CD4-positive, alpha-beta memory T cell (primary cell): ENCODE measurements at regions not wholly inside any gene's neighbourhood (a gene's known extent, or its start where the extent isn't known, plus 50 kb on each side); places are given as distances from the start of the nearest gene placed in this dataset.

ENCODE experiments used
- CTCF ChIA-PET: fragments of 350-600 bp; sonication (Branson Sonifier 250); formaldehyde crosslinking; loops from one replicate; lab custom pipeline; 2021; ENCODE audit warnings: inconsistent platforms; ENCODE audit not compliant: partially characterized antibody; lab: Charles Lee
- POLR2A ChIA-PET: fragments of 350-600 bp; sonication (Branson Sonifier 250); formaldehyde crosslinking; loops from one replicate; lab custom pipeline; 2021; ENCODE audit not compliant: partially characterized antibody; lab: Charles Lee
- DNase-seq, 5 donors: peaks; one replicate each; pipeline versions ENCODE4 v3.0.0 to v3.0.0-alpha.2; 2020 to 2022; ENCODE audit warnings: mixed read lengths in 1 of 5
- H3K27ac ChIP-seq: one replicate; pipeline ENCODE4 v1.7.0; 2013; ENCODE audit warnings: low read depth, low read length
- H3K27me3 ChIP-seq: 2 replicates; pipeline ENCODE4 v1.7.0; 2013; ENCODE audit warnings: mild to moderate bottlenecking, low read length, moderate library complexity; ENCODE audit not compliant: insufficient read depth
- H3K36me3 ChIP-seq: 2 replicates; pipeline ENCODE4 v1.7.0; 2013; ENCODE audit warnings: mild to moderate bottlenecking, low read length, moderate library complexity; ENCODE audit not compliant: insufficient read depth
- H3K4me1 ChIP-seq: 2 replicates; pipeline ENCODE4 v1.7.0; 2013; ENCODE audit warnings: mild to moderate bottlenecking, low read length, moderate library complexity; ENCODE audit not compliant: insufficient read depth
- H3K4me3 ChIP-seq, 2 donors: one replicate each; pipeline ENCODE4 v1.7.0; 2013; ENCODE audit warnings: low read length in 2 of 2, mild to moderate bottlenecking in 1 of 2
- H3K9me3 ChIP-seq, 2 donors: one replicate each; pipeline ENCODE4 v1.7.0; 2013; ENCODE audit warnings: low read length in 2 of 2, control low read depth in 1 of 2; ENCODE audit not compliant: control insufficient read depth in 1 of 2
- H3K27ac Mint-ChIP-seq, 7 donors: one replicate each; pipeline ENCODE4 v1.8.0; 2020 to 2021; ENCODE audit warnings: mixed read lengths in 7 of 7, mild to moderate bottlenecking in 6 of 7, inconsistent platforms in 3 of 7, moderate library complexity in 3 of 7
- H3K27me3 Mint-ChIP-seq, 2 donors: one replicate each; pipeline ENCODE4 v1.8.0; 2020 to 2021; ENCODE audit warnings: mixed read lengths in 2 of 2
- H3K36me3 Mint-ChIP-seq, 2 donors: one replicate each; pipeline ENCODE4 v1.8.0; 2020 to 2021; ENCODE audit warnings: mixed read lengths in 2 of 2, inconsistent platforms in 1 of 2, mild to moderate bottlenecking in 1 of 2
- H3K4me1 Mint-ChIP-seq, 4 donors: one replicate each; pipeline ENCODE4 v1.8.0; 2020 to 2021; ENCODE audit warnings: mixed read lengths in 4 of 4, mild to moderate bottlenecking in 1 of 4
- H3K4me3 Mint-ChIP-seq, 8 donors: one replicate each; pipeline ENCODE4 v1.8.0; 2020 to 2021; ENCODE audit warnings: mixed read lengths in 8 of 8, mild to moderate bottlenecking in 7 of 8, moderate library complexity in 6 of 8, inconsistent platforms in 3 of 8
- H3K9me3 Mint-ChIP-seq, 8 donors: one replicate each; pipeline ENCODE4 v1.8.0; 2020 to 2021; ENCODE audit warnings: mixed read lengths in 8 of 8, mild to moderate bottlenecking in 5 of 8, inconsistent platforms in 3 of 8, moderate library complexity in 1 of 8
- intact Hi-C: fragments of 100-400 bp; cut with micrococcal nuclease; formaldehyde crosslinking; loops from one replicate; pipeline ENCODE4 v1.15.1; 2023

DNA sequence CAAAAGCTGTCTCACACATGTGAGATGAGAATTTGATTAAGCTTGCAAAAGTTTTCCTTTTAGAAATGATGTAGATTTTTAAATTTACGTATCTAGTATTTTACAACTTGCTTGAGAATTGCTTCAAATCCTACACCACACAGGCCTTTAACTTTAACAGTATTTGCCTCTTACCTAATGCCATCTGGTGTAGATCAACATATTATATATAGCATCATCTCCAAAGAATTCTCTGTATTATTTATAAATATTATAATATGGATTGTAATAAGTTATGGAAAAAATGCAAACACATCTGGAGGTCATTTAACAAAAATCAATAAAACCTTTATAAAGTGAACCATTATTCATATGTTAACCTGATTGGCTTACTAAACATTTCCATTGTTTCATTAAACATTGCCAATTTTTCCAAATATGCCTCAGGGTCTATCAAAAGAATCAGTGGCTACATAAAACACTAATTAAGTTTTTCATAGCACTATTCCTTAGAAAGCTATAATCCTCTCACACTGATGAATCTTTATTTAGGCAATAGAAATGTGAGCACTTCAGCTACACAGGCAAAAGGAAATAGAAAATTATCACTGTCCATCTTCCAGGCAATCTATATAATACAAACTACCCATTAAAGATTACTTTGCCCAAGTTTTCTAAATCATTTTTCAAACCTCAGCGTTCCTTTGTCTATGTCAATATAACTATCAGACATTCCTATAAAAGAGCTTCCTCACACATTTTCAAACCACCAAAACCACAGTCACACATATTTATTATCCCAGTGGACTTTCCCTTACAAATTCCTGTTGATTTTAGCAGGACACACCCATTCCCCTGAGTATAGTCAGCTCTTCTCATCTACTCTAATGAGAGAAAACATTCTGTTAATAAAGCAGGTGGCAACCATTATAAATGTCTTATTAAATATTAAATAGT, 83.5 kb upstream of the INTU start:
- Mint-ChIP-seq H3K4me1 (no peaks in the 10 kb centered on the region), H3K36me3 (no peaks in the 10 kb centered on the region), H3K9me3 (peaks cover 0 to 4% (median 0%) of the 10 kb centered on the region in 8 donors), H3K27ac (no peak overlapping the region), H3K27me3 (peaks cover 0 to 2% of the 10 kb centered on the region in 2 donors), H3K4me3 (no peak overlapping the region)
- intact Hi-C loops = no loop called here
- Histone ChIP-seq H3K27ac (no peak overlapping the region), H3K4me3 (no peak overlapping the region), H3K4me1 (no peaks in the 10 kb centered on the region), H3K9me3 (no peaks in the 10 kb centered on the region), H3K27me3 (no peaks in the 10 kb centered on the region), H3K36me3 (no peaks in the 10 kb centered on the region)
- CTCF ChIA-PET = interaction anchor here (1.3 kb wide), 1 partner anchor 9 kb away, joined by 3 read pairs; no protein-coding TSS in a partner anchor
- POLR2A ChIA-PET = no interaction called here
- DNase-seq = no peak

DNA sequence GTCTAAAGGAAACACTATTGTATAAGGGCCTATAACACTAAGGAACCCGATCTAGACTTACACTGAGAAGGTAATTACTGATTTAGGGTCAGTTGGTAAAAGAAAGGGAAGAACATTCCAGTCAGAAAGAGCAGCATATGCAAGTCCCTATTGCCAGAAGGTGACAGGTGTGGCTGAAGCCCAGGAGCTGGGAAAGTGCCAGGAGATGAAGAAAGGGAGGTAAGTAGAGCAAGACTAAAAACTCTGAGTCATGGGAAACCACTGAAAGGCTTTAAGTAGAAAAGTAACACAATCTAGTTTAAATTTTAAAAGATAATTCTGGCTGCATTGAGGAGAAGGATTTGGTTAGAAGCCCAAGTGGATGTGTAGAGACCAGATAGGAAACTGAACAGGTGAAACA, 77.7 kb upstream of the INTU start:
- Mint-ChIP-seq H3K4me1 (no peaks in the 10 kb centered on the region), H3K36me3 (no peaks in the 10 kb centered on the region), H3K27me3 (no peaks in the 10 kb centered on the region), H3K4me3 (no peak overlapping the region), H3K27ac (no peak overlapping the region), H3K9me3 (peaks cover 0 to 2% (median 0%) of the 10 kb centered on the region in 8 donors)
- no peaks in the 10 kb centered on the region for H3K9me3 ChIP-seq
- DNase-seq = no peak
- ChIA-PET CTCF (no interaction called here), POLR2A (no interaction called here)
- no peaks in the 10 kb centered on the region for H3K4me1 ChIP-seq
- no peak overlapping the region for H3K4me3 ChIP-seq
- no peak overlapping the region for H3K27ac ChIP-seq
- H3K27me3 ChIP-seq = no peaks in the 10 kb centered on the region
- intact Hi-C loops = no loop called here
- no peaks in the 10 kb centered on the region for H3K36me3 ChIP-seq

DNA sequence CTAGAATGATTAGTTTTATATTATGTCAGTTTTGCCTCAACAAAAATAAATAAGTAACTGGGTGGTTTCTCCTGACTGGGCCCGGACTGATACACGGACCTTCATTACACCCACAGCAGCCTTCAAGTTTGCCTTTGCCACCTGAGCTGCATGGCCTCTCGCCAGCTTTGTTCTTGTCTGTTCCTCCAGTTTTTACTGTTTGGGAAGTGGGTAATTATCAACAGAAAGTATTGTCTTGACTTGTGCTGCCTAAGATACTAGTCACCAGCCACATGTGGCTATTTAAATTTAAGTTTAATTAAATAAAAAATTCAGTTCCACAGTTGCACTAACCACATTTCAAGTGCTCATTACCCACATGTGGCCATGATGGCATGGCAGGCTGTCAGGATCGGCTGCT, 74.7 kb upstream of the INTU start:
- ChIA-PET POLR2A (no interaction called here), CTCF (no interaction called here)
- Histone ChIP-seq H3K27ac (no peak overlapping the region), H3K9me3 (no peaks in the 10 kb centered on the region), H3K4me1 (no peaks in the 10 kb centered on the region), H3K36me3 (no peaks in the 10 kb centered on the region), H3K4me3 (no peak overlapping the region), H3K27me3 (no peaks in the 10 kb centered on the region)
- Mint-ChIP-seq H3K9me3 (no peaks in the 10 kb centered on the region), H3K4me3 (no peak overlapping the region), H3K4me1 (no peaks in the 10 kb centered on the region), H3K27ac (no peak overlapping the region), H3K27me3 (no peaks in the 10 kb centered on the region), H3K36me3 (no peaks in the 10 kb centered on the region)
- DNase-seq = no peak
- intact Hi-C loops = no loop called here

DNA sequence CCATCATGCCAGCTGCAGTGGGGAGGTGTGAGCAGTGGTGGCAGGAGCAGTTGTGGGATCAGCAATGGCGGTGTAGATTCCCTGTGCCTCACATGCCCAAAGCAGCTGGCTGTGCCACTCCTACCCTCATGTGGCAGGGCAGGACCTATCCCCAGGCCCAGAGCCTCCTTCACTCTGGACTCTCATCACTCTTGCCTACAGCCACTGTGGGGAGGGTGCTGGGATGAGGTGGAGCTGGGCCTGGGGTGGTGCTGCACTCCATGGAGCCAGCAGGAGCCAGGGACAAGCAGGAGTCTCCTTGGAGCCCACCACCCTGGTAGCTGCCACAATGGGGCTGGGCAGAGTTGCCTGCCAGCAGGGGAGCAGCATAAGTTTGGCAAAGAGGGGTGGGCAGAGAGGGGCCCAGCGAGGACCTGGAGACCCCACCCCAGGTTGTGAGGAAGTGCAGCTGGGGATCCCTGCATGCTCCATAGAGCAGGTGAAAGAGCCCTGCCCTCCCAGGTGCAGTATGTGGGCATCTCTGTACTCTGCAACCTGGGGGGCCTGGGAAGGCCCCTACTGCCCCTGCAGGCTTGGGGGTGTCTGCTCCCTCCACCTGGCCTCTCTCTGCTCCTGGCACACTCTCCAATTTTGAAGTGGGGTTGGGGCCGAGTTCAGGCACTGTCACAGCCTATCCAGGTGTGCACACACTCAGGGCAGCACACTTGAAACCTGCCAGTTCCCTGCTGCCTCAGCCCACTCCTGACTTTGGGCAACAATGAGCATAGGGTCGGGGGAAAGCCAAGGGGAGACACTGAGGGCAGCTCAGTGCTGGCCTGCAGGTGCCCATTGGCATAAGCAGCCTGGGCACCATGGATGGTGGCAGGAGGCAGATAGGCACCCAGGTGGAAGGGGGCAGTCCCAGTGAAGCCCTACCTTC, 74.0 kb upstream of the INTU start:
- CTCF ChIA-PET = no interaction called here
- H3K9me3 ChIP-seq = no peaks in the 10 kb centered on the region
- no peaks in the 10 kb centered on the region for H3K27me3 Mint-ChIP-seq
- H3K36me3 ChIP-seq = no peaks in the 10 kb centered on the region
- H3K27me3 ChIP-seq = no peaks in the 10 kb centered on the region
- H3K27ac ChIP-seq = no peak overlapping the region
- intact Hi-C loops = no loop called here
- H3K9me3 Mint-ChIP-seq = no peaks in the 10 kb centered on the region
- no peaks in the 10 kb centered on the region for H3K36me3 Mint-ChIP-seq
- H3K27ac Mint-ChIP-seq = no peak overlapping the region
- POLR2A ChIA-PET = no interaction called here
- no peaks in the 10 kb centered on the region for H3K4me1 Mint-ChIP-seq
- no peak overlapping the region for H3K4me3 ChIP-seq
- no peak for DNase-seq
- no peak overlapping the region for H3K4me3 Mint-ChIP-seq
- no peaks in the 10 kb centered on the region for H3K4me1 ChIP-seq

DNA sequence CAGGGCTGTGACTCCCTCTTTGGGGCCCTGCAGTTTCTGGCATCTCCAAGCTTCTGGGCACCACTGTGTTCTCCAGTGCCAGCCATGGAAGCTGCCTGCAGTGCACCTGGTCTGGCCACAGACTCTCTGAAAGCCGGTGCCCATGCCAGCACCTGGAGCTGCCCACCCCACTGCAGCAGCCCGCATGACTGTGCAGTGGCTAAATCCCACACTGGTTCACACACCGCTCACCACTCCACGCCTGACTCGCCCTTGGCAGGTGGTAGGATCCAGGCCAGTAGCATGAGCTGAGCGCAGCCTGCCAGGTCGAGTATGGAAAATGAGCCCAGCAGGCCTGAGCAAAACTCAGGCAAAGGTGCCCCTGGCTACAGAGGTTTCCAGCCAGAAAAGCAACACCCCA, 72.8 kb upstream of the INTU start:
- ChIA-PET POLR2A (no interaction called here), CTCF (no interaction called here)
- H3K27ac ChIP-seq = no peak overlapping the region
- no peak for DNase-seq
- H3K4me3 Mint-ChIP-seq = no peak overlapping the region
- H3K9me3 Mint-ChIP-seq = no peaks in the 10 kb centered on the region
- no peaks in the 10 kb centered on the region for H3K36me3 ChIP-seq
- H3K4me1 Mint-ChIP-seq = no peaks in the 10 kb centered on the region
- no peaks in the 10 kb centered on the region for H3K27me3 Mint-ChIP-seq
- H3K4me1 ChIP-seq = no peaks in the 10 kb centered on the region
- H3K27ac Mint-ChIP-seq = no peak overlapping the region
- H3K9me3 ChIP-seq = no peaks in the 10 kb centered on the region
- no peaks in the 10 kb centered on the region for H3K27me3 ChIP-seq
- no peak overlapping the region for H3K4me3 ChIP-seq
- no peaks in the 10 kb centered on the region for H3K36me3 Mint-ChIP-seq
- intact Hi-C loops = no loop called here

DNA sequence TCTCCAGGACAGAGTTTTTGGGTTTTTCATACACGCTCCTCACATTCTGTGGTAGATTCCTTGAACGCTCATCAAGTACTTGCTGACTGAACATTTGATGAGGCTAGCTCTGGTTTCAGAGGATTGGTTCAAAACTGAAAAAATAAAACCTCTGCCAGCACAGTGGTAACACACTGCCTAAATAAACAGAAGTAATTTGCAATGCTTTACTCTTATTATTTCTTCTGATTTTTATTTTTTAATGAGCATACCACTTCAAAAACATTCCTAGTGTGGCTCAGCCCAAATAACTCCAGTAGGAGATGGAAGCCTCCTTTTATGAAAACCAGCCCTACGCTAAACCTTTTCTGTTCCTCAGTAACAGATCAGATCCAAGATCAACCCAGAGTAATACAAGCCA, 72.0 kb upstream of the INTU start:
- Histone ChIP-seq H3K27ac (no peak overlapping the region), H3K4me3 (no peak overlapping the region), H3K9me3 (no peaks in the 10 kb centered on the region), H3K4me1 (no peaks in the 10 kb centered on the region), H3K36me3 (no peaks in the 10 kb centered on the region), H3K27me3 (no peaks in the 10 kb centered on the region)
- intact Hi-C loops = no loop called here
- Mint-ChIP-seq H3K27me3 (no peaks in the 10 kb centered on the region), H3K27ac (no peak overlapping the region), H3K4me1 (no peaks in the 10 kb centered on the region), H3K9me3 (peaks cover 0 to 2% (median 0%) of the 10 kb centered on the region in 8 donors), H3K36me3 (no peaks in the 10 kb centered on the region), H3K4me3 (no peak overlapping the region)
- POLR2A ChIA-PET = no interaction called here
- no peak for DNase-seq
- CTCF ChIA-PET = no interaction called here

DNA sequence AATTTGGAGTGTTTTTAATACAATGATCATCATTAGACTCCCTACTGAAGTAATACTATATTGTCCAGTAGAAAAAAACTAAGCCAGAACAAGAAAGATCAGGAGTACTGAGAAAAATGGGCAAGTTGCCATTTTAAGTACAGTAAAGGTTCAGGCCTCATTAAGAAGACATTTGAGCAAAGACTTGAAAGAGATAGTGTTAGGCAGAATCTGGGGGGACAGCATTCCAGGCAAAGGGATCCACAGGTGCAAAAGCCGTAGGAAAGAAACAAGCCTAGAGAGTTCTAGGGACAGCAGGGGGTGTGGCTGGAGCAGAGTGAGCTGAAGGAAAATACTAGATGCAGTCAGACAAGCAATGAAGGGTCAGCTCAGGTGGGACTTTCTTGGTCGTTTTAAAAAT, 58.1 kb upstream of the INTU start:
- intact Hi-C loops = no loop called here
- Mint-ChIP-seq H3K4me1 (no peaks in the 10 kb centered on the region), H3K4me3 (no peak overlapping the region), H3K9me3 (peaks cover 0 to 2% (median 0%) of the 10 kb centered on the region in 8 donors), H3K36me3 (no peaks in the 10 kb centered on the region), H3K27ac (peak overlapping the region in 2 of 7 donors; percentile 7 to 11), H3K27me3 (peaks cover 0 to 3% of the 10 kb centered on the region in 2 donors)
- DNase-seq = no peak
- Histone ChIP-seq H3K4me1 (no peaks in the 10 kb centered on the region), H3K36me3 (no peaks in the 10 kb centered on the region), H3K27ac (no peak overlapping the region), H3K27me3 (no peaks in the 10 kb centered on the region), H3K9me3 (no peaks in the 10 kb centered on the region), H3K4me3 (no peak overlapping the region)
- POLR2A ChIA-PET = no interaction called here
- CTCF ChIA-PET = no interaction called here
